ENCODE measurements at regions not wholly inside any gene's neighbourhood (a gene's known extent, or its start where the extent isn't known, plus 50 kb on each side); places are given as distances from the start of the nearest gene placed in this dataset.

DNA sequence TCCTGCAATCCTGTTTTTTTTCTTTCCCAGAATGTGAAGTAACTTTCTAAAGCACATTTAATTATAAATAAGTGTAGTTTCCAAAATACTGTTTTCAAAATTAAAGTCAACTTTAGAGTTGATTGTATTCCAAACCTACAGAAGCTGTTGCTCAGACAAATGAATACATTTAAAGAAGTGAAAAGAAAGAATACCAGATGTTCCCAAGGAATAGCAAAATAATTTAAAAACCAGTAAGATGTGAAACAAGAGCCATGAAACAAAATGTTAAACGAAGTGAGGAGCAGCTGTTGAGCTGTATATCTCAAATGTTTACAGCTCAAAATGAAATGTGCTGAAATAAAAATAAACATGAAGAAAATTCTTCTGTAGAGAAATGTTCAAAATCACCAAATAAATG, 627.4 kb upstream of the NDST4 start:
- no peaks in the 10 kb centered on the region for H3K9me3 ChIP-seq (ENCODE audit: control insufficient read depth, low read length)
- H3K4me2 ChIP-seq (ENCODE audit: low read length, poor library complexity, severe bottlenecking), result no peak overlapping the region
- no peak overlapping the region for H3K18ac ChIP-seq (ENCODE audit: low read depth in 1 of 2, low read length in 2 of 2)
- H2BK12ac ChIP-seq (ENCODE audit: low read length in 2 of 2), result no peak overlapping the region
- no peak overlapping the region for H3K27ac ChIP-seq (ENCODE audit: low read length, poor library complexity, severe bottlenecking)
- H3K4me1 ChIP-seq (ENCODE audit: control insufficient read depth, insufficient read depth, low read depth, low read length), result no peaks in the 10 kb centered on the region
- no peak for DNase-seq
- no peaks in the 10 kb centered on the region for H3K27me3 ChIP-seq (ENCODE audit: control insufficient read depth in 1 of 2, insufficient read depth in 1 of 2, low read length in 2 of 2)
- no peak overlapping the region for H2AFZ ChIP-seq (ENCODE audit: low read depth, low read length)
- H3K14ac ChIP-seq (ENCODE audit: low read length in 2 of 2), result no peak overlapping the region
- H3K9ac ChIP-seq (ENCODE audit: low read length), result no peak overlapping the region
- no CpG with 5 or more reads among the region's 1 CpG for WGBS
- no peak overlapping the region for H3K23ac ChIP-seq (ENCODE audit: low read length in 2 of 2)
- no peaks in the 10 kb centered on the region for H3K36me3 ChIP-seq (ENCODE audit: control insufficient read depth in 1 of 2, insufficient read depth in 2 of 2, low read depth in 1 of 2, low read length in 2 of 2)
- H3K4me3 ChIP-seq (ENCODE audit: insufficient read depth in 1 of 2, low read depth in 1 of 2, low read length in 2 of 2), result no peak overlapping the region
- no peaks in the 10 kb centered on the region for H3K79me1 ChIP-seq (replicated peaks; ENCODE audit: low read length, poor library complexity, severe bottlenecking)
- no peak overlapping the region for H2AK5ac ChIP-seq (ENCODE audit: low read length, severe bottlenecking)
- H4K91ac ChIP-seq (ENCODE audit: low read length), result no peak overlapping the region
- H3K4ac ChIP-seq (ENCODE audit: low read depth in 1 of 2, low read length in 2 of 2), result no peak overlapping the region
- H2BK15ac ChIP-seq (ENCODE audit: low read depth, poor library complexity, severe bottlenecking), result no peak overlapping the region
- no peak overlapping the region for H2BK5ac ChIP-seq (ENCODE audit: low read depth, low read length, poor library complexity, severe bottlenecking)
- H2BK120ac ChIP-seq (ENCODE audit: low read depth, low read length), result no peak overlapping the region
- H4K8ac ChIP-seq (ENCODE audit: low read length), result no peak overlapping the region

DNA sequence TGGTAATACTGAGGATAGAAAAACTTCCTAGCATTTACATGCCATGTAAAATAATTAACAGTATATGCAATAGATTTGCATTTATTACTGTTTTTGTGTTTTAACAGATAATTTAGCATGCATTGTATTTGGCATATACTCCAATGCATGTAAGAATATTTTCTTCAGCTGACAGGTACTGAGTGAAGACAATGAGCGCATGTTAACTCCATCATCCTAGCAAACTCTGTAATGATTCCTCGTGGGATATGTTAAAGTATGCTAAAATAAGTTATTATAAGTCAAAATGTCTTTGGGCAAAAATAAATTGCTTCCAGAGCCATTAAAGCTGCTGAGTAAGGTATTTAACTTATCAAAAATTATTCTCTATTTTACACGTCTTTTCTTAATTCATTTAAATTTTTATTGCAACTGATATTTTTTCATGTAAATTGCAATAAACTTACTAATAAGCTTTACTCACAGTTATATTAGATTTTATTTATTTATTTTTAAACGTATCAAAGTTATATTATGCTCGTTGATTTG, 616.4 kb upstream of the NDST4 start:
- Histone ChIP-seq H3K18ac (ENCODE audit: low read depth in 1 of 2, low read length in 2 of 2) (no peak overlapping the region), H2BK5ac (ENCODE audit: low read depth, low read length, poor library complexity, severe bottlenecking) (no peak overlapping the region), H3K27me3 (ENCODE audit: control insufficient read depth in 1 of 2, insufficient read depth in 1 of 2, low read length in 2 of 2) (no peaks in the 10 kb centered on the region), H3K4ac (ENCODE audit: low read depth in 1 of 2, low read length in 2 of 2) (no peak overlapping the region), H3K4me2 (ENCODE audit: low read length, poor library complexity, severe bottlenecking) (no peak overlapping the region), H3K23ac (ENCODE audit: low read length in 2 of 2) (no peak overlapping the region), H3K14ac (ENCODE audit: low read length in 2 of 2) (no peak overlapping the region), H3K4me1 (ENCODE audit: control insufficient read depth, insufficient read depth, low read depth, low read length) (no peaks in the 10 kb centered on the region), H3K27ac (ENCODE audit: low read length, poor library complexity, severe bottlenecking) (no peak overlapping the region), H2AFZ (ENCODE audit: low read depth, low read length) (no peak overlapping the region), H3K9ac (ENCODE audit: low read length) (no peak overlapping the region), H2BK15ac (ENCODE audit: low read depth, poor library complexity, severe bottlenecking) (no peak overlapping the region), H3K36me3 (ENCODE audit: control insufficient read depth in 1 of 2, insufficient read depth in 2 of 2, low read depth in 1 of 2, low read length in 2 of 2) (no peaks in the 10 kb centered on the region), H2BK12ac (ENCODE audit: low read length in 2 of 2) (no peak overlapping the region), H3K9me3 (ENCODE audit: control insufficient read depth, low read length) (no peaks in the 10 kb centered on the region), H2AK5ac (ENCODE audit: low read length, severe bottlenecking) (no peak overlapping the region), H3K4me3 (ENCODE audit: insufficient read depth in 1 of 2, low read depth in 1 of 2, low read length in 2 of 2) (no peak overlapping the region), H4K8ac (ENCODE audit: low read length) (no peak overlapping the region), H3K79me1 (replicated peaks; ENCODE audit: low read length, poor library complexity, severe bottlenecking) (no peaks in the 10 kb centered on the region), H2BK120ac (ENCODE audit: low read depth, low read length) (no peak overlapping the region), H4K91ac (ENCODE audit: low read length) (no peak overlapping the region)
- no peak for DNase-seq
- WGBS, result no CpG with 5 or more reads among the region's 5 CpGs

DNA sequence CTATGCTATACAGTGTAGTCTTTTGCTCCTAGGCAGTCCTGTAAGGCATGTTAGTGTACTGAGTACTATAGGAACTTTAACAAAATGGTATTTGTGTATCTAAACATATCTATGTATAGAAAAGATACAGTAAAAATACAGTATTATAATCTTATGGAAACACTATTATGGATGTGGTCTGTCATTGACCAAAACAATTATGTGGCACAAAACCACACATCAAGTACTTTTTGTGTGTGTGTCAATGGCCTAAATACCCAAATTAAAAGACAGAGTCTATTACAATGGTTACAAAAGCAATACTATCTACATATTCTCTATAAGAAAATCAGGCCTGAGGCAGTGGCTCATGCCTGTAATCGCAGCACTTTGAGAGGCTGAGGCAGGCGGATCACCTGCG, 610.2 kb upstream of the NDST4 start:
- no peak overlapping the region for H3K23ac ChIP-seq (ENCODE audit: low read length in 2 of 2)
- H3K9ac ChIP-seq (ENCODE audit: low read length), result no peak overlapping the region
- no peaks in the 10 kb centered on the region for H3K36me3 ChIP-seq (ENCODE audit: control insufficient read depth in 1 of 2, insufficient read depth in 2 of 2, low read depth in 1 of 2, low read length in 2 of 2)
- no peak overlapping the region for H4K8ac ChIP-seq (ENCODE audit: low read length)
- no peak overlapping the region for H3K14ac ChIP-seq (ENCODE audit: low read length in 2 of 2)
- H3K18ac ChIP-seq (ENCODE audit: low read depth in 1 of 2, low read length in 2 of 2), result no peak overlapping the region
- no peak overlapping the region for H2AK5ac ChIP-seq (ENCODE audit: low read length, severe bottlenecking)
- H3K27me3 ChIP-seq (ENCODE audit: control insufficient read depth in 1 of 2, insufficient read depth in 1 of 2, low read length in 2 of 2), result no peaks in the 10 kb centered on the region
- no peak overlapping the region for H4K91ac ChIP-seq (ENCODE audit: low read length)
- no peak overlapping the region for H3K4ac ChIP-seq (ENCODE audit: low read depth in 1 of 2, low read length in 2 of 2)
- H2AFZ ChIP-seq (ENCODE audit: low read depth, low read length), result no peak overlapping the region
- no peak overlapping the region for H2BK15ac ChIP-seq (ENCODE audit: low read depth, poor library complexity, severe bottlenecking)
- H2BK12ac ChIP-seq (ENCODE audit: low read length in 2 of 2), result no peak overlapping the region
- H3K79me1 ChIP-seq (replicated peaks; ENCODE audit: low read length, poor library complexity, severe bottlenecking), result no peaks in the 10 kb centered on the region
- H2BK120ac ChIP-seq (ENCODE audit: low read depth, low read length), result no peak overlapping the region
- no peaks in the 10 kb centered on the region for H3K9me3 ChIP-seq (ENCODE audit: control insufficient read depth, low read length)
- no peak overlapping the region for H3K27ac ChIP-seq (ENCODE audit: low read length, poor library complexity, severe bottlenecking)
- H3K4me1 ChIP-seq (ENCODE audit: control insufficient read depth, insufficient read depth, low read depth, low read length), result no peaks in the 10 kb centered on the region
- WGBS, result 95% methylated on average over 3 of the region's 3 CpGs
- H3K4me2 ChIP-seq (ENCODE audit: low read length, poor library complexity, severe bottlenecking), result no peak overlapping the region
- DNase-seq, result no peak
- H3K4me3 ChIP-seq (ENCODE audit: insufficient read depth in 1 of 2, low read depth in 1 of 2, low read length in 2 of 2), result no peak overlapping the region
- no peak overlapping the region for H2BK5ac ChIP-seq (ENCODE audit: low read depth, low read length, poor library complexity, severe bottlenecking)

DNA sequence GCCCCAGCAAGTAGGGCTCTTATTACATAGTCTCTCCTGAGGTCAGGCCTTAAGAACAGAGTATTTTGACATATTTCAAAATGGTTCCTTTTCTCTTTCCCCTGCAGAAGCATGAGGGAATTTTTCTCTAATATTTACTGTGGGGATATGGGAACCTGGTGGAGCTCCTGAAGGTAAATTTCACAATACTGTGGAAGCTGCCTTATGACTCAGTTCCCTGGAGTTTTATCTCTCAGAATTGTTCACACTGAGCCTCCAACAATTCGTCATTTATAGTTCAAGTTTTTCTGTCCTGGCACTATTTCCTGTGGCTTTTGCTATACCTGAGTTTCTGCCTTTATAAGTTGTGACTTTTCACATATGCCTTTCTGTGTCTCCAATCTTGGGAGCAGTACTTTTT, 607.2 kb upstream of the NDST4 start:
- H3K9ac ChIP-seq (ENCODE audit: low read length), result no peak overlapping the region
- no peak overlapping the region for H3K4me3 ChIP-seq (ENCODE audit: insufficient read depth in 1 of 2, low read depth in 1 of 2, low read length in 2 of 2)
- H2AFZ ChIP-seq (ENCODE audit: low read depth, low read length), result no peak overlapping the region
- H3K14ac ChIP-seq (ENCODE audit: low read length in 2 of 2), result no peak overlapping the region
- H2BK15ac ChIP-seq (ENCODE audit: low read depth, poor library complexity, severe bottlenecking), result no peak overlapping the region
- H3K23ac ChIP-seq (ENCODE audit: low read length in 2 of 2), result no peak overlapping the region
- no peaks in the 10 kb centered on the region for H3K27me3 ChIP-seq (ENCODE audit: control insufficient read depth in 1 of 2, insufficient read depth in 1 of 2, low read length in 2 of 2)
- H4K8ac ChIP-seq (ENCODE audit: low read length), result no peak overlapping the region
- H2BK5ac ChIP-seq (ENCODE audit: low read depth, low read length, poor library complexity, severe bottlenecking), result no peak overlapping the region
- DNase-seq, result no peak
- no peaks in the 10 kb centered on the region for H3K9me3 ChIP-seq (ENCODE audit: control insufficient read depth, low read length)
- H3K4me1 ChIP-seq (ENCODE audit: control insufficient read depth, insufficient read depth, low read depth, low read length), result no peaks in the 10 kb centered on the region
- no peak overlapping the region for H2BK120ac ChIP-seq (ENCODE audit: low read depth, low read length)
- no peak overlapping the region for H2AK5ac ChIP-seq (ENCODE audit: low read length, severe bottlenecking)
- H2BK12ac ChIP-seq (ENCODE audit: low read length in 2 of 2), result no peak overlapping the region
- H3K27ac ChIP-seq (ENCODE audit: low read length, poor library complexity, severe bottlenecking), result no peak overlapping the region
- H3K4me2 ChIP-seq (ENCODE audit: low read length, poor library complexity, severe bottlenecking), result no peak overlapping the region
- H3K79me1 ChIP-seq (replicated peaks; ENCODE audit: low read length, poor library complexity, severe bottlenecking), result no peaks in the 10 kb centered on the region
- no peaks in the 10 kb centered on the region for H3K36me3 ChIP-seq (ENCODE audit: control insufficient read depth in 1 of 2, insufficient read depth in 2 of 2, low read depth in 1 of 2, low read length in 2 of 2)
- WGBS, result 91% methylated on average over 1 of the region's 1 CpG
- no peak overlapping the region for H4K91ac ChIP-seq (ENCODE audit: low read length)
- no peak overlapping the region for H3K4ac ChIP-seq (ENCODE audit: low read depth in 1 of 2, low read length in 2 of 2)
- no peak overlapping the region for H3K18ac ChIP-seq (ENCODE audit: low read depth in 1 of 2, low read length in 2 of 2)
